Type B pancreatic cell (in vitro differentiated cells): ENCODE measurements at regions not wholly inside any gene's neighbourhood (a gene's known extent, or its start where the extent isn't known, plus 50 kb on each side); places are given as distances from the start of the nearest gene placed in this dataset.

Experiments used
- DNase-seq: peaks from one replicate; pipeline ENCODE4 v3.0.0; 2021; ENCODE audit warnings: mixed read lengths; ENCODE audit not compliant: unreplicated experiment; ENCODE audit errors: extremely low spot score
- H3K27ac Mint-ChIP-seq: 2 replicates; pipeline ENCODE4 v1.8.0; 2021; ENCODE audit warnings: mild to moderate bottlenecking, mixed read lengths
- H3K27me3 Mint-ChIP-seq: 2 replicates; pipeline ENCODE4 v1.8.0; 2021; ENCODE audit warnings: mixed read lengths
- H3K36me3 Mint-ChIP-seq: 2 replicates; pipeline ENCODE4 v1.8.0; 2021; ENCODE audit warnings: mixed read lengths
- H3K4me1 Mint-ChIP-seq: one replicate; pipeline ENCODE4 v1.8.0; 2021; ENCODE audit warnings: mixed read lengths; ENCODE audit not compliant: unreplicated experiment
- H3K4me3 Mint-ChIP-seq: 2 replicates; pipeline ENCODE4 v1.8.0; 2021; ENCODE audit warnings: mild to moderate bottlenecking, mixed read lengths
- H3K9me3 Mint-ChIP-seq: 2 replicates; pipeline ENCODE4 v1.8.0; 2021; ENCODE audit warnings: mixed read lengths
- CTCF ChIP-seq: fragments of 200-600 bp; sonication (generic); conservative IDR thresholded peaks from 2 replicates; pipeline ENCODE4 v1.5.0; 2021; ENCODE audit warnings: antibody characterized with exemption, mild to moderate bottlenecking

GRCh38 chr14:83153081-83153480, 1619.4 kb upstream of the SEL1L start:
- no peak for DNase-seq
- no peak for TF ChIP-seq CTCF
- Mint-ChIP-seq H3K9me3 (peaks cover 13% of the 10 kb centered on the region), H3K27me3 (no peaks in the 10 kb centered on the region), H3K4me1 (no peaks in the 10 kb centered on the region), H3K4me3 (no peak overlapping the region), H3K27ac (no peak overlapping the region), H3K36me3 (no peaks in the 10 kb centered on the region)

GRCh38 chr14:83162361-83162929, 1628.8 kb upstream of the SEL1L start:
- H3K27me3 Mint-ChIP-seq, result no peaks in the 10 kb centered on the region
- H3K36me3 Mint-ChIP-seq, result no peaks in the 10 kb centered on the region
- no peak for TF ChIP-seq CTCF
- DNase-seq, result no peak
- H3K4me1 Mint-ChIP-seq, result no peaks in the 10 kb centered on the region
- H3K4me3 Mint-ChIP-seq, result no peak overlapping the region
- no peak overlapping the region for H3K27ac Mint-ChIP-seq
- no peaks in the 10 kb centered on the region for H3K9me3 Mint-ChIP-seq

- no peak overlapping the region for H3K4me3 Mint-ChIP-seq
- no peaks in the 10 kb centered on the region for H3K9me3 Mint-ChIP-seq
- DNase-seq, result no peak
- H3K27ac Mint-ChIP-seq, result no peak overlapping the region
- TF ChIP-seq CTCF, result no peak
- H3K36me3 Mint-ChIP-seq, result no peaks in the 10 kb centered on the region
- no peaks in the 10 kb centered on the region for H3K4me1 Mint-ChIP-seq
- H3K27me3 Mint-ChIP-seq, result no peaks in the 10 kb centered on the region
These were observed 1629.4 kb upstream of the SEL1L start for GRCh38 chr14:83163016-83163415.

- H3K9me3 Mint-ChIP-seq, result no peaks in the 10 kb centered on the region
- H3K27ac Mint-ChIP-seq, result no peak overlapping the region
These were observed 1630.4 kb upstream of the SEL1L start for GRCh38 chr14:83164016-83164415.

GRCh38 chr14:83164591-83164990, 1630.9 kb upstream of the SEL1L start:
- no peaks in the 10 kb centered on the region for H3K9me3 Mint-ChIP-seq
- no peak overlapping the region for H3K4me3 Mint-ChIP-seq
- H3K27me3 Mint-ChIP-seq, result no peaks in the 10 kb centered on the region
- no peak for DNase-seq
- H3K4me1 Mint-ChIP-seq, result no peaks in the 10 kb centered on the region
- no peak for TF ChIP-seq CTCF
- no peaks in the 10 kb centered on the region for H3K36me3 Mint-ChIP-seq
- H3K27ac Mint-ChIP-seq, result no peak overlapping the region

More at GRCh38 chr14:83164016-83164415, 1630.4 kb upstream of the SEL1L start:
- H3K27me3 Mint-ChIP-seq, result no peaks in the 10 kb centered on the region
- H3K4me1 Mint-ChIP-seq, result no peaks in the 10 kb centered on the region
- no peaks in the 10 kb centered on the region for H3K36me3 Mint-ChIP-seq
- no peak for DNase-seq
- no peak overlapping the region for H3K4me3 Mint-ChIP-seq
- TF ChIP-seq CTCF, result no peak

GRCh38 chr14:83170165-83170564, 1636.5 kb upstream of the SEL1L start:
- no peak overlapping the region for H3K4me3 Mint-ChIP-seq
- H3K27me3 Mint-ChIP-seq, result no peaks in the 10 kb centered on the region
- no peak for DNase-seq
- no peaks in the 10 kb centered on the region for H3K9me3 Mint-ChIP-seq
- no peaks in the 10 kb centered on the region for H3K36me3 Mint-ChIP-seq
- no peak for TF ChIP-seq CTCF
- no peak overlapping the region for H3K27ac Mint-ChIP-seq
- no peaks in the 10 kb centered on the region for H3K4me1 Mint-ChIP-seq
